Activated B cell treated with CpG ODN at 0.5 μM for 24 hours (primary cell): ENCODE measurements at regions not wholly inside any gene's neighbourhood (a gene's known extent, or its start where the extent isn't known, plus 50 kb on each side); places are given as distances from the start of the nearest gene placed in this dataset.

Experiments
- ATAC-seq: fragments of 200-7000 bp; cut with Tn5 transposase; one replicate; pipeline ENCODE4 v1.10.0; 2021; ENCODE audit warnings: low read depth, mild to moderate bottlenecking, moderate library complexity
- CTCF ChIA-PET: fragments of 350-600 bp; sonication (Branson Sonifier 250); formaldehyde crosslinking; loops from one replicate; lab custom pipeline; 2021; ENCODE audit warnings: antibody characterized with exemption; lab: Charles Lee
- POLR2A ChIA-PET: fragments of 350-600 bp; sonication (Branson Sonifier 250); formaldehyde crosslinking; loops from one replicate; lab custom pipeline; 2021; ENCODE audit warnings: antibody characterized with exemption; lab: Charles Lee
- DNase-seq: peaks from one replicate; pipeline ENCODE4 v3.0.0; 2022
- H3K27ac Mint-ChIP-seq: one replicate; pipeline ENCODE4 v1.8.0; 2020; ENCODE audit warnings: mixed read lengths
- H3K27me3 Mint-ChIP-seq: one replicate; pipeline ENCODE4 v1.8.0; 2021; ENCODE audit warnings: mixed read lengths
- H3K36me3 Mint-ChIP-seq: one replicate; pipeline ENCODE4 v1.8.0; 2021; ENCODE audit warnings: low read depth, mixed read lengths
- H3K4me1 Mint-ChIP-seq: one replicate; pipeline ENCODE4 v1.8.0; 2021; ENCODE audit warnings: mixed read lengths
- H3K4me3 Mint-ChIP-seq: one replicate; pipeline ENCODE4 v1.8.0; 2020; ENCODE audit warnings: mild to moderate bottlenecking, mixed read lengths
- H3K9me3 Mint-ChIP-seq: one replicate; pipeline ENCODE4 v1.8.0; 2020; ENCODE audit warnings: mixed read lengths
- CTCF ChIP-seq: fragments of 200-600 bp; IDR thresholded peaks from one replicate; pipeline ENCODE4 v1.8.0; 2022; ENCODE audit warnings: antibody characterized with exemption, mild to moderate bottlenecking
- intact Hi-C: fragments of 100-400 bp; cut with micrococcal nuclease; formaldehyde crosslinking; loops from one replicate; pipeline ENCODE4 v1.15.1; 2024

GRCh38 chr5:71886406-71886805 is 167.3 kb downstream of the CARTPT start:
- ATAC-seq (no peak), DNase-seq (no peak)
- Mint-ChIP-seq H3K9me3 (peaks cover 2% of the 10 kb centered on the region), H3K4me3 (no peak overlapping the region), H3K27me3 (peaks cover 24% of the 10 kb centered on the region), H3K27ac (no peak overlapping the region), H3K36me3 (no peaks in the 10 kb centered on the region), H3K4me1 (no peaks in the 10 kb centered on the region)
- ChIA-PET CTCF (no interaction called here), POLR2A (no interaction called here)
- intact Hi-C loops, result no loop called here
- TF ChIP-seq CTCF, result no peak

DNA sequence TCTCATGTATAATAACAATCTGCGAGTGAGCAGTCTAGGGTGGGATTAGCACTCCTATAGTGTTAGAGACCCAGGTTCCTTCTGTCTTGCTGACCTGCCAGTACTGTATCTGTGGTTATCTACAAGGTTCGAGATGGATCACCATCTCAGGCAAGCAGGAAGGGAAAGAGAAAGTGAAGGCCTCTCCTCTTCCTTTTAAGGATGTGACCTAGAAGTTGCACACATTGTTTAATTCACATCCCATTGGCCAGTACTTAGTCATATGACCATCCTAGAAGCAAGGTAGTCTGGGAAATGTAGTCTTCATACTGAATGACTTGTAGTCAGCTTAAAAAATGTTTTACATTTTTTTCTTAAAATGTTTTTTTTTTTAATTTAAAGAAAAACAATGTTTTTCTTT is 168.6 kb downstream of the CARTPT start:
- H3K27ac Mint-ChIP-seq, result no peak overlapping the region
- ATAC-seq (peak; percentile 89), DNase-seq (no peak)
- ChIA-PET POLR2A (no interaction called here), CTCF (no interaction called here)
- no peaks in the 10 kb centered on the region for H3K36me3 Mint-ChIP-seq
- no peaks in the 10 kb centered on the region for H3K4me1 Mint-ChIP-seq
- intact Hi-C loops, result no loop called here
- peak overlapping the region; percentile 4 for H3K4me3 Mint-ChIP-seq
- peaks cover 2% of the 10 kb centered on the region for H3K9me3 Mint-ChIP-seq
- TF ChIP-seq CTCF, result no peak
- peaks cover 22% of the 10 kb centered on the region for H3K27me3 Mint-ChIP-seq

DNA sequence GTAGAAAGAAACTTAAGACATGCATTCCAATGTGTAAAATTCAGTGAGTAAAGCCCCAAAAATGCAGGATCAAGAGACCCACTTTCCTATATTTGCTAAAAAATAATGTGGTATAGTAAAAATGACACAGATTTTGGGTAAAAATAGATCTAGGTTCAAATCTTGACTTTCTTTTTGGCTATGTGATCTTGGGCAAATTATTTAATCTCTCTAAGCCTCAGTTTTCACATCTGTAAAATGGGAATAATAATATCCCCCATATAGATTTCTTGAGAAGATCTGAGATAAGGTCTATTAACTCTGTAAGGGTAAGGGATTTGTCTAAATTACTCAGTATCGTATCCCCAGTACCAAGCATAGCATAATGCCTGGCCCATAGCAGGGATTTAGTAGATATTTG is 172.3 kb downstream of the CARTPT start:
- DNase-seq, result no peak
- intact Hi-C loops, result no loop called here
- Mint-ChIP-seq H3K4me3 (no peak overlapping the region), H3K27me3 (peaks cover 21% of the 10 kb centered on the region), H3K9me3 (peaks cover 2% of the 10 kb centered on the region), H3K27ac (no peak overlapping the region), H3K36me3 (no peaks in the 10 kb centered on the region), H3K4me1 (no peaks in the 10 kb centered on the region)
- POLR2A ChIA-PET, result no interaction called here
- no peak for TF ChIP-seq CTCF
- ATAC-seq, result no peak
- CTCF ChIA-PET, result no interaction called here

DNA sequence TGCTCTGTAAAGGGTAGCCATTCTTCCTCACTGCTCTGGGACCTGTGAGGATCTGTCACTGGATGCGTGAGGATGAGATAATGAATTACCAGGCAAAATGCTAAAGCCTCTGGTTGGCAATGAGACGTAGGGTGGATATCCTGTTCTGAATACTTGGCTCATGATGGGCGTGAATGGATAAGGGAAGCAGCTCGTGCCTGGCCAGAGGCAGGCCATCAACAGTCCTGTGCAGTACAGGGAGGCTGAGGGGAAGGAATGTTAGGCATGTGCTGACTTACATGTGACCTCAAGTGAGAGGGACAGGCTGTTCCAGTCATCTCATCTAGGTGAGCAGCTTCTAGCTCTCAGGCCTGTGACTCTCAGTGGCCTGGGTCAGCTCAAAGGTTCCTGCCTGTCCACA is 172.8 kb downstream of the CARTPT start:
- CTCF ChIA-PET, result no interaction called here
- Mint-ChIP-seq H3K4me1 (no peaks in the 10 kb centered on the region), H3K27me3 (peaks cover 21% of the 10 kb centered on the region), H3K36me3 (no peaks in the 10 kb centered on the region), H3K9me3 (peaks cover 2% of the 10 kb centered on the region), H3K4me3 (no peak overlapping the region), H3K27ac (no peak overlapping the region)
- POLR2A ChIA-PET, result no interaction called here
- intact Hi-C loops, result no loop called here
- DNase-seq (no peak), ATAC-seq (no peak)
- no peak for TF ChIP-seq CTCF

DNA sequence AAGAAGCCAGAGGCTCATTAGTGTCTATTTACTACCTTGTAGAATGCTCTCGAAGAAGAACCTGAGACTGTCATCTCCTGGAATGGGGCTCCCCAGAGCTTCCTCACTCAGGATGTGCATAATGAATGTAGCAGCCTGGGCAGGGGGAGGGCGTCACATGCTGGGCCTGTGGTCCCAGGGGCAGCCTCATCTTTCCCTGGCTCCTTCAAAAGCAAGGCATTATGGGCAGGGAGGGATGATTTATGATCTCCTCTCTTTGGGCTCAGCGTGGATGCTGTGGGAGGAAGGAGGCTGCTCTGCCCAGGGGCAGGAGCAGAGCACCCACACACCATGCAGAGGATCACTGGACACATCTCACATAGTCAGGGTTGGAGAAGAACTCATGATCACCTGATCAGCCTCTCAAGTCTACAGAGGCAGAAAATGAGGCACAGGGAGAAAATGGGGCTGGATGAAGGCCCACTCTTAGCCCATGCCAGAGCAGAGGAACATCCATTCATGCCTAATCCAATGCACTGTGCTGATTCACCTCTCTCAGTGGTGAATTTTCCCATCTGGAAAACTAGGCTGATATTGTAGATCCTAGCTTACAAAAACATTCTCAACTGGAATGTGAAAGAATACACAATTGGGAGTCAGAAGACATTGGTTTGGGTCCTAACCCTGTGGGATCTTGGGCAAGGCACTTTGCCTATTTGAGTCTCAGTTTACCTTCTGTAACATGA is 173.7 kb downstream of the CARTPT start:
- H3K27me3 Mint-ChIP-seq, result peaks cover 21% of the 10 kb centered on the region
- H3K36me3 Mint-ChIP-seq, result no peaks in the 10 kb centered on the region
- ChIA-PET CTCF (no interaction called here), POLR2A (no interaction called here)
- DNase-seq (no peak), ATAC-seq (no peak)
- no peak for TF ChIP-seq CTCF
- H3K9me3 Mint-ChIP-seq, result peaks cover 2% of the 10 kb centered on the region
- no peak overlapping the region for H3K4me3 Mint-ChIP-seq
- intact Hi-C loops, result no loop called here
- H3K4me1 Mint-ChIP-seq, result no peaks in the 10 kb centered on the region
- H3K27ac Mint-ChIP-seq, result no peak overlapping the region
